Fibroblast of lung (primary cell): ENCODE measurements at regions not wholly inside any gene's neighbourhood (a gene's known extent, or its start where the extent isn't known, plus 50 kb on each side); places are given as distances from the start of the nearest gene placed in this dataset.

Experiments
- DNase-seq, 2 donors: peaks; one replicate each; pipeline versions ENCODE4 v3.0.0 to v3.0.0-alpha.2; 2010; ENCODE audit warnings: low read depth in 2 of 2
- H2AFZ ChIP-seq: 2 replicates; pipeline ENCODE4 v1.5.1; 2012; ENCODE audit warnings: low read length, control low read depth, inconsistent platforms
- H3K27ac ChIP-seq: 2 replicates; pipeline ENCODE4 v1.5.1; 2011; ENCODE audit warnings: low read length, control low read depth; ENCODE audit not compliant: insufficient read depth
- H3K27me3 ChIP-seq: 2 replicates; pipeline ENCODE4 v1.5.1; 2011; ENCODE audit warnings: mild to moderate bottlenecking, low read length; ENCODE audit not compliant: control insufficient read depth, insufficient read depth
- H3K36me3 ChIP-seq: 2 replicates; pipeline ENCODE4 v1.5.1; 2011; ENCODE audit warnings: low read length; ENCODE audit not compliant: control insufficient read depth, insufficient read depth
- H3K4me1 ChIP-seq: 2 replicates; pipeline ENCODE4 v1.5.1; 2011; ENCODE audit warnings: low read length; ENCODE audit not compliant: control insufficient read depth, insufficient read depth; ENCODE audit errors: extremely low read depth
- H3K4me2 ChIP-seq: 2 replicates; pipeline ENCODE4 v1.5.1; 2011; ENCODE audit warnings: low read length, control low read depth; ENCODE audit not compliant: insufficient read depth; ENCODE audit errors: extremely low read depth
- H3K4me3 ChIP-seq, 4 experiments: fragments of 200-600 bp in 1 of 4; sonication (generic) in 1 of 4; replicated peaks in 1 of 4; 2 replicates each; pipeline ENCODE4 v1.5.1; 2011 to 2016; ENCODE audit warnings: low read length in 4 of 4, low read depth in 3 of 4, mild to moderate bottlenecking in 3 of 4, control low read depth in 2 of 4, inconsistent platforms in 1 of 4, mixed read lengths in 1 of 4; ENCODE audit not compliant: insufficient read depth in 1 of 4; ENCODE audit errors: control extremely low read depth in 1 of 4
- H3K79me2 ChIP-seq: 2 replicates; pipeline ENCODE4 v1.5.1; 2012; ENCODE audit warnings: mild to moderate bottlenecking, low read length, inconsistent platforms; ENCODE audit not compliant: control insufficient read depth, insufficient read depth
- H3K9ac ChIP-seq: 2 replicates; pipeline ENCODE4 v1.5.1; 2011; ENCODE audit warnings: mild to moderate bottlenecking, low read length, control low read depth; ENCODE audit not compliant: insufficient read depth
- H3K9me3 ChIP-seq: 2 replicates; pipeline ENCODE4 v1.5.1; 2012; ENCODE audit warnings: low read depth, low read length; ENCODE audit not compliant: control insufficient read depth, insufficient read depth
- H4K20me1 ChIP-seq: 2 replicates; pipeline ENCODE4 v1.5.1; 2011; ENCODE audit warnings: low read length; ENCODE audit not compliant: control insufficient read depth, insufficient read depth; ENCODE audit errors: extremely low read depth
- CTCF ChIP-seq, 2 donors: IDR thresholded peaks in 1 of 2; conservative IDR thresholded peaks in 1 of 2; 1 replicate in 1 of 2; 2 replicates in 1 of 2; pipeline ENCODE4 v1.5.1; 2011 to 2012; ENCODE audit warnings: low read length in 2 of 2, control low read depth in 1 of 2, inconsistent platforms in 1 of 2, low read depth in 1 of 2, mild to moderate bottlenecking in 1 of 2
- EZH2 ChIP-seq: IDR thresholded peaks from 2 replicates; pipeline ENCODE4 v1.5.1; 2012; ENCODE audit warnings: low read length, control low read depth, mild to moderate bottlenecking; ENCODE audit errors: missing control alignments

- H2AFZ ChIP-seq, result no peak overlapping the region
Measured at GRCh38 chr7:33732462-33732861, 172.9 kb upstream of the BMPER start.

DNA sequence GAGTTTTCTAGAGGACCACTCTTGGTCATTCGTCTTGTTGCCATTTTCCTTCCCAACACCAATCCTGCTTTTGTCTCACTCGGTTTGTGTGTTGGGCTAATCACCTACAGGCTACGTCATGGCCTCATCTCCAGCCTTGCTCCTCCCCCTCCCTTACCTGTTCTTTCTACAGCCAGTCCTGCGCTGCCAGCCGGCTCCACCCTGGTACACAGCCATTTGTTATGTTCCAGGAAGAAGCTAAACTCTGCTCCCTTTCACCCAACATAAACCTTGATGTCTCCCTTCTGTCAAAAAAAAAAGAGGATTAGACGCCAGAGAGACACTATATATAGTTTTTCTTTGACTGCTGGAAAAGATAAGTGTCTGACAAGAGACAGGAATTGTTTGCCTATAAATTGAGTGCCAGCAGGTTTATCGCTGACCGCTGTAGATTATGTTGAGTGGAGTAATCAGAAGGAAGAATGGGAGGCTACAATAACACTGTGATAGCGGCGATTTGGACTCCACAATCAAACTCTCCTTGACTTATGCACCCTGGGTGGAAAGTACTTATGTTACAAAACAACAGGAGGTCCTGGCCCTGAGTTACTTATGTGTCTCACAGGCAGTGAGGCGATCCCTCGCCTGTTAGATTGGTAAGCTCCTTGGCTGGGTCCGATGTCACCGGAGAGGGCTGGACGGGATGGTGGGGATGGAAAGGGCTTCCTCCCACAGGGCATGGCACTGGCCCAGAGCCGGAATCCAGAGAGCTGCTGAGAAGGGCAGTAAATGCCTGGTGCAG lies 171.3 kb upstream of the BMPER start:
- no peaks in the 10 kb centered on the region for H3K9me3 ChIP-seq
- no peak for DNase-seq
- no peaks in the 10 kb centered on the region for H3K4me1 ChIP-seq
- no peaks in the 10 kb centered on the region for H3K36me3 ChIP-seq
- no peak overlapping the region for H3K27ac ChIP-seq
- no peaks in the 10 kb centered on the region for H3K27me3 ChIP-seq
- H4K20me1 ChIP-seq, result no peaks in the 10 kb centered on the region
- H3K4me3 ChIP-seq, result no peak overlapping the region
- H3K79me2 ChIP-seq, result no peaks in the 10 kb centered on the region
- no peak overlapping the region for H3K4me2 ChIP-seq
- H3K9ac ChIP-seq, result no peak overlapping the region
- no peak for TF ChIP-seq CTCF (conservative IDR thresholded peaks at IDR 0.05 in 1 of 2, IDR thresholded peaks at IDR 0.05 in 1 of 2; ENCODE audit: low read depth in 1 of 2, low read length in 2 of 2)
- no peak for TF ChIP-seq EZH2
- no peak overlapping the region for H2AFZ ChIP-seq

More at GRCh38 chr7:33732462-33732861, 172.9 kb upstream of the BMPER start:
- TF ChIP-seq EZH2, result no peak
- TF ChIP-seq CTCF (conservative IDR thresholded peaks at IDR 0.05 in 1 of 2, IDR thresholded peaks at IDR 0.05 in 1 of 2; ENCODE audit: low read depth in 1 of 2, low read length in 2 of 2), result no peak
- Histone ChIP-seq H3K27me3 (no peaks in the 10 kb centered on the region), H3K9me3 (no peaks in the 10 kb centered on the region), H3K9ac (no peak overlapping the region), H3K4me3 (no peak overlapping the region), H3K36me3 (no peaks in the 10 kb centered on the region), H3K4me1 (no peaks in the 10 kb centered on the region), H3K79me2 (no peaks in the 10 kb centered on the region), H4K20me1 (no peaks in the 10 kb centered on the region), H3K4me2 (no peak overlapping the region), H3K27ac (no peak overlapping the region)
- DNase-seq, result no peak

- no peak overlapping the region for H3K4me3 ChIP-seq
- H3K4me1 ChIP-seq, result no peaks in the 10 kb centered on the region
- no peak overlapping the region for H3K4me2 ChIP-seq
- H4K20me1 ChIP-seq, result no peaks in the 10 kb centered on the region
- H3K79me2 ChIP-seq, result no peaks in the 10 kb centered on the region
- H3K36me3 ChIP-seq, result no peaks in the 10 kb centered on the region
- no peak overlapping the region for H3K27ac ChIP-seq
- H2AFZ ChIP-seq, result no peak overlapping the region
- no peak for TF ChIP-seq EZH2
- no peak for TF ChIP-seq CTCF (conservative IDR thresholded peaks at IDR 0.05 in 1 of 2, IDR thresholded peaks at IDR 0.05 in 1 of 2; ENCODE audit: low read depth in 1 of 2, low read length in 2 of 2)
- DNase-seq, result no peak
- no peaks in the 10 kb centered on the region for H3K9me3 ChIP-seq
- no peaks in the 10 kb centered on the region for H3K27me3 ChIP-seq
- H3K9ac ChIP-seq, result no peak overlapping the region
Measured at GRCh38 chr7:33735403-33735802, 169.9 kb upstream of the BMPER start.
